Transverse colon (tissue), 3 donors: ENCODE measurements at regions not wholly inside any gene's neighbourhood (a gene's known extent, or its start where the extent isn't known, plus 50 kb on each side); places are given as distances from the start of the nearest gene placed in this dataset.

ENCODE experiments used
- EP300 ChIP-seq: sonication (generic); formaldehyde crosslinking; IDR thresholded peaks from one replicate; pipeline ENCODE4 v1.6.1; 2017; ENCODE audit warnings: antibody characterized with exemption, low read depth
- POLR2A ChIP-seq: fragments of 450-650 bp; IDR thresholded peaks from one replicate; pipeline ENCODE4 v1.6.1; 2016; ENCODE audit warnings: antibody characterized with exemption, mild to moderate bottlenecking, moderate library complexity
- POLR2AphosphoS5 ChIP-seq, 3 donors: sonication (generic); formaldehyde crosslinking; IDR thresholded peaks; one replicate each; pipeline ENCODE4 v1.6.1; 2016; ENCODE audit warnings: antibody characterized with exemption in 3 of 3

DNA sequence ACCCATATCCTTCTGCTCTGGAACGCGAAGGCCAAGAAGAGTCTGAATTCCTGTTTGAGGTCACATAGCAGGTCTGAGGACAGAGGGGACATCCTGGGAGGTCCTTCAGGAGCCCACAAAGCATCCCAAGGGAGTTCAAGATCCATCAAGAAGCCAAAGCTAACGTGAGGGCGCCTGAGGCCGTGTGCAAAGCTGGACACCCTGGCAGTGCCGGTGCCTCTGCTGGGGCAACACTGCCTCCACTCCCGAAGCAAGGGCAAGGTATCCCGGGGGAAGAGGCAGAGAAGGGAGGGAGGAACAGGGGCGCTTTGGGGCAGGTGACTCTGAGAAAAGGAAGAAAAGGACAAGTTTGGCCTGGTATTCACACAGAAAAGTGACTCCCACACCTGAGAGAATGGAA is 50.3 kb upstream of the CDON start:
- TF ChIP-seq POLR2A = no peak
- TF ChIP-seq EP300 = no peak
- no peak for TF ChIP-seq POLR2AphosphoS5 (IDR thresholded peaks at IDR 0.05)
